ENCODE measurements at regions not wholly inside any gene's neighbourhood (a gene's known extent, or its start where the extent isn't known, plus 50 kb on each side); places are given as distances from the start of the nearest gene placed in this dataset.

GRCh38 chr9:84393266-84393950 lies 52.9 kb upstream of the SLC28A3 start:
- no peaks in the 10 kb centered on the region for H3K36me3 ChIP-seq
- H3K9me3 ChIP-seq, result no peaks in the 10 kb centered on the region
- H3K4me1 ChIP-seq, result no peaks in the 10 kb centered on the region
- no peak overlapping the region for H3K27ac ChIP-seq
- intact Hi-C loops (cut with DNase I; ENCODE audit: low total_unique reads), result no loop called here
- H3K27me3 ChIP-seq, result no peaks in the 10 kb centered on the region
- H3K4me3 ChIP-seq, result no peak overlapping the region
- no peak for DNase-seq
- TF ChIP-seq POLR2A (IDR thresholded peaks at IDR 0.05), result no peak
- no peak for TF ChIP-seq CTCF (IDR thresholded peaks at IDR 0.05)

- Histone ChIP-seq H3K4me3 (no peak overlapping the region), H3K27ac (no peak overlapping the region), H3K9me3 (no peaks in the 10 kb centered on the region), H3K27me3 (no peaks in the 10 kb centered on the region), H3K36me3 (no peaks in the 10 kb centered on the region), H3K4me1 (no peaks in the 10 kb centered on the region)
- TF ChIP-seq CTCF (IDR thresholded peaks at IDR 0.05) (no peak), POLR2A (IDR thresholded peaks at IDR 0.05) (no peak)
- intact Hi-C loops (cut with DNase I; ENCODE audit: low total_unique reads), result no loop called here
- DNase-seq, result no peak
Observed at GRCh38 chr9:84394036-84394435, 53.5 kb upstream of the SLC28A3 start.

- Histone ChIP-seq H3K27me3 (no peaks in the 10 kb centered on the region), H3K36me3 (no peaks in the 10 kb centered on the region), H3K27ac (no peak overlapping the region), H3K4me3 (no peak overlapping the region), H3K4me1 (no peaks in the 10 kb centered on the region), H3K9me3 (no peaks in the 10 kb centered on the region)
- peak; percentile 46 to 62 for DNase-seq
- peak; percentile 75 to 87 (median 83) for TF ChIP-seq CTCF (IDR thresholded peaks at IDR 0.05)
- TF ChIP-seq POLR2A (IDR thresholded peaks at IDR 0.05), result no peak
- intact Hi-C loops (cut with DNase I; ENCODE audit: low total_unique reads), result no loop called here
Observed at GRCh38 chr9:84397151-84397728, 56.7 kb upstream of the SLC28A3 start.

GRCh38 chr9:84397822-84398221 lies 57.3 kb upstream of the SLC28A3 start:
- H3K9me3 ChIP-seq, result no peaks in the 10 kb centered on the region
- DNase-seq, result no peak
- no peaks in the 10 kb centered on the region for H3K27me3 ChIP-seq
- TF ChIP-seq POLR2A (IDR thresholded peaks at IDR 0.05), result no peak
- no peak for TF ChIP-seq CTCF (IDR thresholded peaks at IDR 0.05)
- H3K4me3 ChIP-seq, result no peak overlapping the region
- intact Hi-C loops (cut with DNase I; ENCODE audit: low total_unique reads), result no loop called here
- H3K4me1 ChIP-seq, result no peaks in the 10 kb centered on the region
- no peaks in the 10 kb centered on the region for H3K36me3 ChIP-seq
- H3K27ac ChIP-seq, result no peak overlapping the region

GRCh38 chr9:84402517-84402916 lies 62.0 kb upstream of the SLC28A3 start:
- H3K4me1 ChIP-seq, result no peaks in the 10 kb centered on the region
- no peak overlapping the region for H3K27ac ChIP-seq
- H3K4me3 ChIP-seq, result no peak overlapping the region
- no peaks in the 10 kb centered on the region for H3K27me3 ChIP-seq
- intact Hi-C loops (cut with DNase I; ENCODE audit: low total_unique reads), result no loop called here
- no peaks in the 10 kb centered on the region for H3K9me3 ChIP-seq
- H3K36me3 ChIP-seq, result no peaks in the 10 kb centered on the region
- no peak for DNase-seq
- no peak for TF ChIP-seq POLR2A (IDR thresholded peaks at IDR 0.05)

All from uterus (tissue), 3 donors.